RWPE2 (cell line): ENCODE measurements at regions not wholly inside any gene's neighbourhood (a gene's known extent, or its start where the extent isn't known, plus 50 kb on each side); places are given as distances from the start of the nearest gene placed in this dataset.

Source experiments
- ATAC-seq: fragments of 200-7000 bp; cut with Tn5 transposase; 3 replicates; pipeline ENCODE4 v1.9.1; 2021; ENCODE audit warnings: low read depth
- DNase-seq: peaks from one replicate; pipeline ENCODE4 v3.0.0-alpha.2; 2020; ENCODE audit warnings: low spot score
- H3K27ac ChIP-seq: fragments of 450-650 bp; 2 replicates; pipeline ENCODE4 v1.5.1; 2017; ENCODE audit warnings: mild to moderate bottlenecking; ENCODE audit not compliant: poor library complexity, severe bottlenecking
- H3K27me3 ChIP-seq: fragments of 250-450 bp; sonication (Bioruptor Pico); 2 replicates; pipeline ENCODE4 v1.5.1; 2021; ENCODE audit warnings: mild to moderate bottlenecking, moderate library complexity; ENCODE audit not compliant: insufficient read depth, poor library complexity, severe bottlenecking
- H3K36me3 ChIP-seq: fragments of 250-450 bp; sonication (Bioruptor Pico); 2 replicates; pipeline ENCODE4 v1.5.1; 2020; ENCODE audit warnings: low read depth, mild to moderate bottlenecking, moderate library complexity
- H3K4me1 ChIP-seq: fragments of 250-450 bp; sonication (Bioruptor Pico); 2 replicates; pipeline ENCODE4 v1.5.1; 2021; ENCODE audit warnings: mild to moderate bottlenecking, moderate library complexity; ENCODE audit not compliant: insufficient read depth, poor library complexity, severe bottlenecking
- H3K4me3 ChIP-seq: fragments of 250-450 bp; sonication (Bioruptor Pico); 2 replicates; pipeline ENCODE4 v1.5.1; 2021; ENCODE audit warnings: mild to moderate bottlenecking, moderate library complexity; ENCODE audit not compliant: severe bottlenecking
- H3K9me3 ChIP-seq: fragments of 250-450 bp; sonication (Bioruptor Pico); 2 replicates; pipeline ENCODE4 v1.5.1; 2021; ENCODE audit warnings: mild to moderate bottlenecking, moderate library complexity; ENCODE audit not compliant: severe bottlenecking
- CTCF ChIP-seq: fragments of 450-650 bp; IDR thresholded peaks from one replicate; pipeline ENCODE4 v1.5.1; 2017; ENCODE audit warnings: mild to moderate bottlenecking, moderate library complexity; ENCODE audit not compliant: poor library complexity, severe bottlenecking

DNA sequence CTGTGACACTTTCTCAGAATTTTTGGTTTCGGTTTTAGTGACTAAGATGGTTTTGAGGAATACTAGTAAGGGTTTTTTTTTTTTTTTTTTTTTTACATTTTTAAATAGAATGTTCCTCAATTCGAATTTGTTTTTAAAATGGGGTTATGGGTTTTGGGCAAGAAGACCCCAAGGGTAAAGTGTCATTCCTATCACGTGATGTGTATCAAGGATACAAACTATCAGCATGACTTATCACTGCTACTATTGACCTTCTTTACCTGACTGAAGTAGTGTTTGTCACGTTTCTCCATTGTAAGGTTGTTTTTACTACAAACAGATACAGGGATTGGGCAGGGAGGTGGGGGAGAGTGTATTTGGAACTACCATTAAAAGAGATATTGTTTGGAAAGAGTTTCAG is 781.1 kb upstream of the ADGRL4 start:
- no peaks in the 10 kb centered on the region for H3K36me3 ChIP-seq
- H3K9me3 ChIP-seq: no peaks in the 10 kb centered on the region
- H3K27ac ChIP-seq: no peak overlapping the region
- DNase-seq (no peak), ATAC-seq (no peak)
- TF ChIP-seq CTCF: no peak
- H3K4me1 ChIP-seq: no peaks in the 10 kb centered on the region
- no peak overlapping the region for H3K4me3 ChIP-seq
- no peaks in the 10 kb centered on the region for H3K27me3 ChIP-seq

GRCh38 chr1:79785964-79786363 is 779.4 kb upstream of the ADGRL4 start:
- no peak overlapping the region for H3K27ac ChIP-seq
- TF ChIP-seq CTCF: no peak
- no peak for ATAC-seq
- H3K9me3 ChIP-seq: no peaks in the 10 kb centered on the region
- no peaks in the 10 kb centered on the region for H3K36me3 ChIP-seq
- no peak overlapping the region for H3K4me3 ChIP-seq
- DNase-seq: no peak
- no peaks in the 10 kb centered on the region for H3K27me3 ChIP-seq
- H3K4me1 ChIP-seq: no peaks in the 10 kb centered on the region

GRCh38 chr1:79785561-79785960 is 779.0 kb upstream of the ADGRL4 start:
- Histone ChIP-seq H3K36me3 (no peaks in the 10 kb centered on the region), H3K9me3 (no peaks in the 10 kb centered on the region), H3K27me3 (no peaks in the 10 kb centered on the region), H3K4me1 (no peaks in the 10 kb centered on the region), H3K4me3 (no peak overlapping the region), H3K27ac (no peak overlapping the region)
- no peak for TF ChIP-seq CTCF
- DNase-seq (no peak), ATAC-seq (no peak)

- ATAC-seq (no peak), DNase-seq (no peak)
These were observed 774.7 kb upstream of the ADGRL4 start for GRCh38 chr1:79781261-79781660.

More at GRCh38 chr1:79781261-79781660, 774.7 kb upstream of the ADGRL4 start:
- H3K27me3 ChIP-seq: no peaks in the 10 kb centered on the region
- no peaks in the 10 kb centered on the region for H3K4me1 ChIP-seq
- H3K9me3 ChIP-seq: no peaks in the 10 kb centered on the region
- H3K36me3 ChIP-seq: no peaks in the 10 kb centered on the region
- no peak overlapping the region for H3K4me3 ChIP-seq
- H3K27ac ChIP-seq: no peak overlapping the region
- no peak for TF ChIP-seq CTCF
